ENCODE measurements at regions not wholly inside any gene's neighbourhood (a gene's known extent, or its start where the extent isn't known, plus 50 kb on each side); places are given as distances from the start of the nearest gene placed in this dataset.

DNA sequence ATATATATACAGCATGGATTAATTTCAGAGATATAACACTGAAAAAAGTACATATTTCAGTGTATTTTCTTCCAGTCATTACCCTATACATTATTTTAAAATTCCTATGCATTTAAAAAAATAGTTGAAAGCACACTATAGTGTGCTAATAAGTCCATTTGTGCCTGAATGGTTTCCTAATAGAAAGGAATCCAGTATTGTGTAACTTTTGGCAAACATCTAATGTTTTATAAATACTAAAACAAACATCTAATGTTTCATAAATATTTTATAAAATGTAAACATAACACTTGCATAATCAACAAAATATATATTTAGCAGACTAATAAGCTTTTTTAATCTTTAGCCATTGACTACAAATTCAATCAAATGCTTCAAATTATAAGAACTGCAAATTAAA lies 126.6 kb upstream of the FIBIN start:
- TF ChIP-seq, protein P1, sequence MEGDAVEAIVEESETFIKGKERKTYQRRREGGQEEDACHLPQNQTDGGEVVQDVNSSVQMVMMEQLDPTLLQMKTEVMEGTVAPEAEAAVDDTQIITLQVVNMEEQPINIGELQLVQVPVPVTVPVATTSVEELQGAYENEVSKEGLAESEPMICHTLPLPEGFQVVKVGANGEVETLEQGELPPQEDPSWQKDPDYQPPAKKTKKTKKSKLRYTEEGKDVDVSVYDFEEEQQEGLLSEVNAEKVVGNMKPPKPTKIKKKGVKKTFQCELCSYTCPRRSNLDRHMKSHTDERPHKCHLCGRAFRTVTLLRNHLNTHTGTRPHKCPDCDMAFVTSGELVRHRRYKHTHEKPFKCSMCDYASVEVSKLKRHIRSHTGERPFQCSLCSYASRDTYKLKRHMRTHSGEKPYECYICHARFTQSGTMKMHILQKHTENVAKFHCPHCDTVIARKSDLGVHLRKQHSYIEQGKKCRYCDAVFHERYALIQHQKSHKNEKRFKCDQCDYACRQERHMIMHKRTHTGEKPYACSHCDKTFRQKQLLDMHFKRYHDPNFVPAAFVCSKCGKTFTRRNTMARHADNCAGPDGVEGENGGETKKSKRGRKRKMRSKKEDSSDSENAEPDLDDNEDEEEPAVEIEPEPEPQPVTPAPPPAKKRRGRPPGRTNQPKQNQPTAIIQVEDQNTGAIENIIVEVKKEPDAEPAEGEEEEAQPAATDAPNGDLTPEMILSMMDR (conservative IDR thresholded peaks at IDR 0.05; ENCODE audit: low read length): no peak
- TF ChIP-seq EZH2phosphoT487 (IDR thresholded peaks at IDR 0.05; ENCODE audit: borderline replicate concordance): no peak

Data from Loucy (cell line).